ENCODE measurements at regions not wholly inside any gene's neighbourhood (a gene's known extent, or its start where the extent isn't known, plus 50 kb on each side); places are given as distances from the start of the nearest gene placed in this dataset.

DNA sequence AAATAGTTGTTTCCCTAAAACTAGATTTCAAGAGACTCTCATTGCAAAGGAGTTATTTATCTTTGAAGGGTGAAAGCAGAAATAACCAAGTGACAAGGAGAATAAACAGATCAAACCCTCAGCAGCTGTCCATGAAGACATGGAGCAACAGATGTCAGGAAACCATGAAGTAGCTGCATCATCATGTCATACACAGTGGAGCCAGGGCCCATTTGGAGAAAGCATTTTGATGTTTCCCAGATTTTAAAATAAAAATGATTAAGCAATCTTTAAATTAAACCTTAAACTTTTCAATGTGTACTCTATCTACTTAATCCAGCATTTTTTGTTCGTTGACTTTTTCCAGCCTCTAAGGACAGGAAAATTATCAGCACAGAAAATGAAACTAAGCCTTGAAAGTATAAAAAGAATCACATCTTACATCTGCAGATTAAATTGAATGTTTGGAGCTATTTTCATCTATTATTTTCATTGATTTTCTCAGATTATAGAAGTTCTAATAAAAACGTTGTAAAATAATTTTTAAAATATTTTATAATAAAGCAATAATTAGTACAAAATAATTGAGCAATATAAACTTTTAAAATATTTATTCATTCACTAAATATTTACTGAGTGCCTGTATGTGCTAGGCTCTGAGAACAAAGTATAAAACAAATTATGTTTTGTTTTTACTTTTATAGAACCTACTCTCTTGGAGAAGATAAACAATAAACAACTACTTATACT lies 860.1 kb downstream of the BCL11A start:
- H3K4me3 ChIP-seq (ENCODE audit: low read depth, low read length) = no peak overlapping the region
- TF ChIP-seq, protein P1, sequence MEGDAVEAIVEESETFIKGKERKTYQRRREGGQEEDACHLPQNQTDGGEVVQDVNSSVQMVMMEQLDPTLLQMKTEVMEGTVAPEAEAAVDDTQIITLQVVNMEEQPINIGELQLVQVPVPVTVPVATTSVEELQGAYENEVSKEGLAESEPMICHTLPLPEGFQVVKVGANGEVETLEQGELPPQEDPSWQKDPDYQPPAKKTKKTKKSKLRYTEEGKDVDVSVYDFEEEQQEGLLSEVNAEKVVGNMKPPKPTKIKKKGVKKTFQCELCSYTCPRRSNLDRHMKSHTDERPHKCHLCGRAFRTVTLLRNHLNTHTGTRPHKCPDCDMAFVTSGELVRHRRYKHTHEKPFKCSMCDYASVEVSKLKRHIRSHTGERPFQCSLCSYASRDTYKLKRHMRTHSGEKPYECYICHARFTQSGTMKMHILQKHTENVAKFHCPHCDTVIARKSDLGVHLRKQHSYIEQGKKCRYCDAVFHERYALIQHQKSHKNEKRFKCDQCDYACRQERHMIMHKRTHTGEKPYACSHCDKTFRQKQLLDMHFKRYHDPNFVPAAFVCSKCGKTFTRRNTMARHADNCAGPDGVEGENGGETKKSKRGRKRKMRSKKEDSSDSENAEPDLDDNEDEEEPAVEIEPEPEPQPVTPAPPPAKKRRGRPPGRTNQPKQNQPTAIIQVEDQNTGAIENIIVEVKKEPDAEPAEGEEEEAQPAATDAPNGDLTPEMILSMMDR (IDR thresholded peaks at IDR 0.05; ENCODE audit: insufficient read depth, low read length) = no peak
- DNase-seq (ENCODE audit: low read depth) = no peak

DNA sequence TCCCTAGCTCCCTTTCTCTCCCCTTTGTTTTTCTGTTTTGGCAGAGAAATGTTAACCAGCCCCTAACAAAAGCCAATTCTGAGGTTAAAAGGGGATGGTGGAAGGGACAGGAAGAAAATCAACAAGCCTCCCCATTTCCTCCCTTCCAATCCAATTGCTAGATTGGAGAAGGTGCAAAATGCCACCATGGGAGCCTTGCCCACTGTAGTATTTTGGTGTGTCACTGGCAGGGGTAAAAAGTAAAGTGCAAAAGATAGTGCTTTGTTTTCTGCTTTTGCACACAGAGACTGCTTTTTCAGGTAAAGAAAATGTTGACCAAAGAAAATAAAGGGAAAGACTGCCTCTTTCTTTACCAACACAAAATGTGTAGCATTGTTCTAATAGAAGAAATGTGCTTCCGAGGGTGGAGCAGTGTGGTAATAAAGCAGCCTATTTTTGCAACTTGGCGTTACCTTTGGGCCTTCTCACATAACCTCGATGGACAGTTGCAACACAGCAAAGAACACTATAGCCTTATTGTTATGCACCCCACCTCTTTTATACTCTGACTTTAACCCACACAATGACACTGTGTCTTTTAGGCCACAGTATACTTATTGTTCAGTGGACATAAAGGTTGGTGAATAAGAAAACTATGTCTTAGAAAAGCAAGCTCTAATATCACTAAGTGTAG lies 861.8 kb downstream of the BCL11A start:
- H3K4me3 ChIP-seq (ENCODE audit: low read depth, low read length) = no peak overlapping the region
- DNase-seq (ENCODE audit: low read depth) = no peak
- TF ChIP-seq, protein P1 (IDR thresholded peaks at IDR 0.05; ENCODE audit: insufficient read depth, low read length) = no peak

DNA sequence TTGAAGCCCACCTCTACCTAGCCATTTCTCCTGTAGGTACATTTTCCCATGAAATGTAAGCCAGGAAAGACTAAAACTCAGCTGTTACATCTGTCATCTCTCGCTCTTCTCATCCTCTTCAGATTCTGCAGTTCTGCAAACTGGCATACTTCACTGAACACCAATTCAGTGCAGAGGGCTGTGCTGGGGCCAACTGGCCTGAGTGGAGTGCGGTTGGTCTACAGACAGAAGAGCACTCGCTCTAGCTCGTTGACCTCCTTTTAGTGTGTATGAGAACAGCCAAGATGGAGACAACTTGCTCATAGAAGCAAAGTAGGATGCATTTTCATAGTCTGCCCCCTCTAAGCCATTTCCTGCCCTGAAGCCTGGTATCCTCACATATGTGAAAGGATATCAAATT lies 862.6 kb downstream of the BCL11A start:
- no peak for DNase-seq (ENCODE audit: low read depth)
- H3K4me3 ChIP-seq (ENCODE audit: low read depth, low read length) = no peak overlapping the region
- TF ChIP-seq, protein P1 (IDR thresholded peaks at IDR 0.05; ENCODE audit: insufficient read depth, low read length) = no peak

DNA sequence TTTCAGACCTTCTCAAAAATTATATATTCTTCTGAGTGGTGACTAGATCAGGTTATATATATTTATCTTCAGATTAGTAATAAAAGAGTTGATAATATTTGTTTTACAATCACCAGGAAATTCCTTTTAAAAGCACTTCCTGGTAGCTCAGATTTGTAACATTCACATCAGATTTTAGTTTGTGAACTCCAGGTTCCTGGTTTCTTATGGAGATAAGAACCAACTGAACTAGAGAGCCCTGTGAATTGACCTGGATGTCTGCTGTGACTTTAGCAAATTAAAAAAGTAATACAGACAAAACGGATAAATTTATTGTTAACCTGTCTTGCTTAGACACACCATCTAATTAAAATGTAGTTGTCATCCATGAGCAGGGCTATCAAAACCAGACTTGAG lies 868.7 kb downstream of the BCL11A start:
- TF ChIP-seq, protein P1 (IDR thresholded peaks at IDR 0.05; ENCODE audit: insufficient read depth, low read length) = no peak
- no peak for DNase-seq (ENCODE audit: low read depth)
- H3K4me3 ChIP-seq (ENCODE audit: low read depth, low read length) = no peak overlapping the region

DNA sequence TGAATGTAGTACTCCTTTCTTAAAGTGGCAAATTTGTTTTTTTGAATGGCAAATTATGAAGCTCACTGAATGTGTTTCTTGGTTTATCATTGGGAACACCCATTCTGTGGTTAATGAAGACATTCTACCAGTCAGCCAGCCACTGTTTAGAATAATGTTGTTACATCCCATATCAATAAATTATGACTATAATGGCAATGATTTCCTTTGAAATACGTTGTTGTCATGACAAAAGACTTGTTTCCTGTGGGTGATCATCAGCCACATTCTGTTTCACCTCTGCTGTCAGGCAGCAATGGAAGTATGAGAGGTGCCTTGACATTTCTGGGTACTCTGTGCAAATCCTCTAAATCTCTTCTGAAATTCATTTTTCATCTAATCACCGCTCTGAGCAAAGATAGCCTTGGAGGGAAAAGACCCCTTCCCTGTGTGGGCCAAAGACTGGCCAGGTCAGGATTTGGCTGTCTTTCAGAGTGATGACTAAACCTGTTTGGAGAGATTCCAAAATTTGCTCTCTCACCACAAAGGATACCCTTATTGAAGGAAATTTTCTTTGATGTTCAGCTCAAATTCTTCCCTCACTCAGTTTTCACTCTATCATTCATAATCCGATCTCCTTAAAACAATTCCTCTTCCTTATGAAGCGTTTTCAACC lies 869.2 kb downstream of the BCL11A start:
- no peak overlapping the region for H3K4me3 ChIP-seq (ENCODE audit: low read depth, low read length)
- no peak for DNase-seq (ENCODE audit: low read depth)
- TF ChIP-seq, protein P1 (IDR thresholded peaks at IDR 0.05; ENCODE audit: insufficient read depth, low read length) = no peak

DNA sequence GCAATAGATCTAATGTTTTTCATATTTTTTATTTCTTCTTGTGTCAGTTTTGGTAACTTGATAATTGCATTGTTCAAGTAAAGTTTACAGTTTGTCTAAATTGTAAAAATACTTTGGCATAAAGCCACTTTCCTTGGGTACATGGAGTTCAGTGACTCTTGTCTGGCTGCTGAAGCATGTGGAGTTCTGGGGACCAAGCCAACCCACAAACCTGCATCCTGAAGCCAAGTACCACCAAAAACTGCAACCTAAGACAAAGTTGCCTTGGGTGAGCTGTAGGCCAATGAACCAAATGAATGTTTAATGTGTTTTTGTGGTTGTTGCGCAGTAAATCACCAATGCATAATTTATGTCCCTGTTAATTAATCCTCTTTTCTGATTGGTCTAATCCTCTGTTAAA lies 872.6 kb downstream of the BCL11A start:
- no peak for DNase-seq (ENCODE audit: low read depth)
- TF ChIP-seq, protein P1 (IDR thresholded peaks at IDR 0.05; ENCODE audit: insufficient read depth, low read length) = no peak
- H3K4me3 ChIP-seq (ENCODE audit: low read depth, low read length) = no peak overlapping the region

Measured in fibroblast of the aortic adventitia (primary cell).